ENCODE measurements at regions not wholly inside any gene's neighbourhood (a gene's known extent, or its start where the extent isn't known, plus 50 kb on each side); places are given as distances from the start of the nearest gene placed in this dataset.
"Not testable (repeated sequence)": the region's sequence is repeated elsewhere in the genome, so short reads cannot be mapped to it uniquely, and the experiment has no call there.

GRCh38 chr3:107464037-107464436 is 58.7 kb upstream of the BBX start:
- DNase-seq: no peak
- no peak overlapping the region for H3K9ac ChIP-seq (ENCODE audit: low read length)
- H3K9me2 ChIP-seq (replicated peaks; ENCODE audit: insufficient read depth, low read length): no peaks in the 10 kb centered on the region
- no peaks in the 10 kb centered on the region for H3K27me3 ChIP-seq (replicated peaks; ENCODE audit: insufficient read depth, low read length)
- no peaks in the 10 kb centered on the region for H3K36me3 ChIP-seq (replicated peaks; ENCODE audit: insufficient read depth, low read length)
- no peak overlapping the region for H2AFZ ChIP-seq (ENCODE audit: low read length)
- H3K4me3 ChIP-seq (ENCODE audit: low read length): no peak overlapping the region
- no peaks in the 10 kb centered on the region for H3K79me2 ChIP-seq (ENCODE audit: low read length)
- no peaks in the 10 kb centered on the region for H3F3A ChIP-seq (ENCODE audit: insufficient read depth, low read length)
- H3K27ac ChIP-seq (ENCODE audit: low read length): no peak overlapping the region
- H4K20me1 ChIP-seq (ENCODE audit: insufficient read depth, low read length): no peaks in the 10 kb centered on the region
- TF ChIP-seq CTCF (IDR thresholded peaks at IDR 0.05; ENCODE audit: low read length) (no peak), EZH2 (optimal IDR thresholded peaks at IDR 0.05; ENCODE audit: low read depth, low read length) (no peak), EZH2phosphoT487 (IDR thresholded peaks at IDR 0.05; ENCODE audit: low read length) (no peak)
- no peak overlapping the region for H3K4me2 ChIP-seq (ENCODE audit: low read depth, low read length)
- no peaks in the 10 kb centered on the region for H3K9me3 ChIP-seq (replicated peaks; ENCODE audit: insufficient read depth, low read length)
- H3K4me1 ChIP-seq (ENCODE audit: low read length): no peaks in the 10 kb centered on the region

GRCh38 chr3:107465064-107465631 is 57.6 kb upstream of the BBX start:
- H3K27ac ChIP-seq (ENCODE audit: low read length): no peak overlapping the region
- TF ChIP-seq EZH2 (optimal IDR thresholded peaks at IDR 0.05; ENCODE audit: low read depth, low read length) (no peak), EZH2phosphoT487 (IDR thresholded peaks at IDR 0.05; ENCODE audit: low read length) (no peak)
- no peaks in the 10 kb centered on the region for H3K4me1 ChIP-seq (ENCODE audit: low read length)
- no peaks in the 10 kb centered on the region for H3K27me3 ChIP-seq (replicated peaks; ENCODE audit: insufficient read depth, low read length)
- no peaks in the 10 kb centered on the region for H4K20me1 ChIP-seq (ENCODE audit: insufficient read depth, low read length)
- no peaks in the 10 kb centered on the region for H3K79me2 ChIP-seq (ENCODE audit: low read length)
- DNase-seq: no peak
- no peaks in the 10 kb centered on the region for H3K9me3 ChIP-seq (replicated peaks; ENCODE audit: insufficient read depth, low read length)
- H3K9me2 ChIP-seq (replicated peaks; ENCODE audit: insufficient read depth, low read length): no peaks in the 10 kb centered on the region
- no peak overlapping the region for H3K4me2 ChIP-seq (ENCODE audit: low read depth, low read length)
- H3K9ac ChIP-seq (ENCODE audit: low read length): no peak overlapping the region
- no peak overlapping the region for H2AFZ ChIP-seq (ENCODE audit: low read length)
- no peak overlapping the region for H3K4me3 ChIP-seq (ENCODE audit: low read length)
- no peaks in the 10 kb centered on the region for H3K36me3 ChIP-seq (replicated peaks; ENCODE audit: insufficient read depth, low read length)
- H3F3A ChIP-seq (ENCODE audit: insufficient read depth, low read length): no peaks in the 10 kb centered on the region

GRCh38 chr3:107468782-107469181 is 54.0 kb upstream of the BBX start:
- no peak overlapping the region for H3K9ac ChIP-seq (ENCODE audit: low read length)
- no peak overlapping the region for H3K4me3 ChIP-seq (ENCODE audit: low read length)
- H2AFZ ChIP-seq (ENCODE audit: low read length): no peak overlapping the region
- H3K9me3 ChIP-seq (replicated peaks; ENCODE audit: insufficient read depth, low read length): no peaks in the 10 kb centered on the region
- no peaks in the 10 kb centered on the region for H3F3A ChIP-seq (ENCODE audit: insufficient read depth, low read length)
- no peaks in the 10 kb centered on the region for H3K9me2 ChIP-seq (replicated peaks; ENCODE audit: insufficient read depth, low read length)
- no peak overlapping the region for H3K4me2 ChIP-seq (ENCODE audit: low read depth, low read length)
- no peaks in the 10 kb centered on the region for H4K20me1 ChIP-seq (ENCODE audit: insufficient read depth, low read length)
- H3K79me2 ChIP-seq (ENCODE audit: low read length): no peaks in the 10 kb centered on the region
- no peaks in the 10 kb centered on the region for H3K36me3 ChIP-seq (replicated peaks; ENCODE audit: insufficient read depth, low read length)
- TF ChIP-seq EZH2 (optimal IDR thresholded peaks at IDR 0.05; ENCODE audit: low read depth, low read length) (no peak), CTCF (IDR thresholded peaks at IDR 0.05; ENCODE audit: low read length) (no peak), EZH2phosphoT487 (IDR thresholded peaks at IDR 0.05; ENCODE audit: low read length) (no peak)
- H3K27ac ChIP-seq (ENCODE audit: low read length): no peak overlapping the region
- no peak for DNase-seq
- no peaks in the 10 kb centered on the region for H3K27me3 ChIP-seq (replicated peaks; ENCODE audit: insufficient read depth, low read length)
- no peaks in the 10 kb centered on the region for H3K4me1 ChIP-seq (ENCODE audit: low read length)

GRCh38 chr3:107470496-107470895 is 52.3 kb upstream of the BBX start:
- not testable (repeated sequence) for DNase-seq; H3K4me1 ChIP-seq (ENCODE audit: low read length); H4K20me1 ChIP-seq (ENCODE audit: insufficient read depth, low read length); H3K9ac ChIP-seq (ENCODE audit: low read length); H3K9me2 ChIP-seq (replicated peaks; ENCODE audit: insufficient read depth, low read length); H2AFZ ChIP-seq (ENCODE audit: low read length); H3K9me3 ChIP-seq (replicated peaks; ENCODE audit: insufficient read depth, low read length); H3F3A ChIP-seq (ENCODE audit: insufficient read depth, low read length); H3K27me3 ChIP-seq (replicated peaks; ENCODE audit: insufficient read depth, low read length); H3K27ac ChIP-seq (ENCODE audit: low read length); H3K79me2 ChIP-seq (ENCODE audit: low read length); H3K4me2 ChIP-seq (ENCODE audit: low read depth, low read length); H3K4me3 ChIP-seq (ENCODE audit: low read length); H3K36me3 ChIP-seq (replicated peaks; ENCODE audit: insufficient read depth, low read length)

All from MM.1S (cell line).